GM23338 (cell line): ENCODE measurements at regions not wholly inside any gene's neighbourhood (a gene's known extent, or its start where the extent isn't known, plus 50 kb on each side); places are given as distances from the start of the nearest gene placed in this dataset.

ENCODE experiments used
- ATAC-seq: fragments of 200-7000 bp; cut with Tn5 transposase; 3 replicates; pipeline ENCODE4 v1.9.1; 2020
- DNase-seq: peaks from one replicate; pipeline ENCODE4 v3.0.0-alpha.2; 2015; ENCODE audit warnings: low spot score
- H2AFZ ChIP-seq: fragments of 200-600 bp; sonication (generic); 2 replicates; pipeline ENCODE4 v1.8.0; 2016; ENCODE audit warnings: antibody characterized with exemption, mild to moderate bottlenecking, moderate library complexity
- H3F3A ChIP-seq: fragments of 200-600 bp; sonication (generic); replicated peaks from 2 replicates; pipeline ENCODE4 v1.8.0; 2017; ENCODE audit warnings: antibody characterized with exemption, mixed run types, low read depth
- H3K27ac ChIP-seq: fragments of 200-600 bp; sonication (generic); 2 replicates; pipeline ENCODE4 v1.6.1; 2016; ENCODE audit warnings: low read depth
- H3K27me3 ChIP-seq: fragments of 200-600 bp; sonication (generic); 2 replicates; pipeline ENCODE4 v1.8.0; 2016; ENCODE audit warnings: mild to moderate bottlenecking, mixed run types, moderate library complexity; ENCODE audit not compliant: insufficient read depth
- H3K36me3 ChIP-seq: fragments of 200-600 bp; sonication (generic); 2 replicates; pipeline ENCODE4 v1.8.0; 2016; ENCODE audit warnings: mild to moderate bottlenecking; ENCODE audit not compliant: insufficient read depth
- H3K4me1 ChIP-seq: fragments of 200-600 bp; sonication (generic); 2 replicates; pipeline ENCODE4 v1.8.0; 2016; ENCODE audit warnings: mild to moderate bottlenecking, moderate library complexity; ENCODE audit not compliant: insufficient read depth
- H3K4me2 ChIP-seq: fragments of 200-600 bp; sonication (generic); 2 replicates; pipeline ENCODE4 v1.7.1; 2017; ENCODE audit warnings: mixed run types
- H3K4me3 ChIP-seq: fragments of 200-600 bp; sonication (generic); 2 replicates; pipeline ENCODE4 v1.6.1; 2016; ENCODE audit warnings: mixed run types
- H3K79me2 ChIP-seq: fragments of 200-600 bp; sonication (generic); replicated peaks from 2 replicates; pipeline ENCODE4 v1.8.0; 2017; ENCODE audit warnings: mild to moderate bottlenecking; ENCODE audit not compliant: insufficient read depth
- H3K9me2 ChIP-seq: fragments of 200-600 bp; sonication (generic); 2 replicates; pipeline ENCODE4 v1.8.0; 2017; ENCODE audit not compliant: insufficient read depth
- H4K20me1 ChIP-seq: fragments of 200-600 bp; sonication (generic); replicated peaks from 2 replicates; pipeline ENCODE4 v1.8.0; 2017; ENCODE audit warnings: mild to moderate bottlenecking; ENCODE audit not compliant: insufficient read depth
- H3K27ac Mint-ChIP-seq: 2 replicates; pipeline ENCODE4 v1.8.0; 2020; ENCODE audit warnings: inconsistent platforms, mild to moderate bottlenecking, moderate library complexity, mixed read lengths
- H3K27me3 Mint-ChIP-seq: 3 replicates; pipeline ENCODE4 v1.8.0; 2022; ENCODE audit warnings: low read depth, mild to moderate bottlenecking, moderate library complexity, mixed read lengths, inconsistent platforms; ENCODE audit not compliant: insufficient read depth, poor library complexity
- H3K36me3 Mint-ChIP-seq: 3 replicates; pipeline ENCODE4 v1.8.0; 2021; ENCODE audit warnings: low read depth, mild to moderate bottlenecking, inconsistent platforms, moderate library complexity, mixed read lengths
- H3K4me1 Mint-ChIP-seq: 3 replicates; pipeline ENCODE4 v1.8.0; 2020; ENCODE audit warnings: mild to moderate bottlenecking, inconsistent platforms, mixed read lengths
- H3K4me3 Mint-ChIP-seq: 3 replicates; pipeline ENCODE4 v1.8.0; 2021; ENCODE audit warnings: moderate library complexity, mild to moderate bottlenecking, inconsistent platforms, mixed read lengths
- H3K9me3 Mint-ChIP-seq: 3 replicates; pipeline ENCODE4 v1.8.0; 2020; ENCODE audit warnings: moderate library complexity, mild to moderate bottlenecking, inconsistent platforms, mixed read lengths
- EZH2phosphoT487 ChIP-seq: fragments of 200-600 bp; sonication (generic); IDR thresholded peaks from one replicate; pipeline ENCODE4 v1.8.1; 2018; ENCODE audit warnings: antibody characterized with exemption; ENCODE audit not compliant: unreplicated experiment
- JUNB ChIP-seq: IDR thresholded peaks from one replicate; pipeline ENCODE4 v1.6.1; 2016; ENCODE audit warnings: antibody characterized with exemption; ENCODE audit not compliant: unreplicated experiment
- NANOG ChIP-seq: IDR thresholded peaks from 2 replicates; pipeline ENCODE4 v1.6.1; 2016; ENCODE audit warnings: antibody characterized with exemption, borderline replicate concordance
- POLR2AphosphoS5 ChIP-seq: IDR thresholded peaks from 2 replicates; pipeline ENCODE4 v1.6.1; 2016; ENCODE audit warnings: antibody characterized with exemption, low read depth
- STAT1 ChIP-seq: IDR thresholded peaks from one replicate; pipeline ENCODE4 v1.6.1; 2016; ENCODE audit warnings: antibody characterized with exemption; ENCODE audit not compliant: unreplicated experiment
- ZNF114 ChIP-seq: fragments of 250-450 bp; sonication (Bioruptor Pico); IDR thresholded peaks from 2 replicates; pipeline ENCODE4 v1.5.0; 2020; ENCODE audit warnings: mild to moderate bottlenecking, moderate library complexity
- ZNF331 ChIP-seq: fragments of 250-450 bp; sonication (Bioruptor Pico); IDR thresholded peaks from 2 replicates; pipeline ENCODE4 v1.5.0; 2020; ENCODE audit warnings: low read depth, mild to moderate bottlenecking, moderate library complexity
- TF ChIP-seq, protein P1 (sequence below), 2 experiments: fragments of 200-600 bp in 1 of 2; sonication (generic) in 1 of 2; conservative IDR thresholded peaks; 2 replicates each; pipeline versions ENCODE4 v1.5.1 to v1.6.1; 2016 to 2017; ENCODE audit warnings: antibody characterized with exemption in 2 of 2, low read depth in 2 of 2, mild to moderate bottlenecking in 2 of 2, moderate library complexity in 1 of 2
- TF ChIP-seq, protein P2 (sequence below): IDR thresholded peaks from 2 replicates; pipeline ENCODE4 v1.6.1; 2016; ENCODE audit warnings: antibody characterized with exemption
- TF ChIP-seq, protein P3 (sequence below): IDR thresholded peaks from one replicate; pipeline ENCODE4 v1.6.1; 2018; ENCODE audit warnings: antibody characterized with exemption; ENCODE audit not compliant: unreplicated experiment

DNA sequence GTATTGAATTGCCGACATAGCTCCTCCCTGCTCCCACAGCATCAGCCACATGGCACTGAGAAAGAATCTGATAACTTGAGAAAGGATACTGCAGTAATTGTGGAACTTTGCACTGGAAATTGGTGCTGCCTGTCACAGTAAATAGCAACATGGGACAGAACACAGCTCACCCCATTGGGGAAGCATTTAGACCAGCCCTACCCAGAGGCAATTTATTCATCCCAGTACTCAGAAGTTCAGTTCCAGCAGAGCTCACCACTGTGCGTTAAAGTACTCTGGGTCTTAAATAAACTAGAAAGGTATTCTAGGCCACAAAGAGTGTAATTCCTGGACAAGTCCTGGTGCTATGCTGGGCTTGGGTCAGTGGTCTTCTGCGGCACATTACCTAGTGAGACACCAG, 347.1 kb downstream of the PYDC2 start (continued):
- TF ChIP-seq, protein P1, sequence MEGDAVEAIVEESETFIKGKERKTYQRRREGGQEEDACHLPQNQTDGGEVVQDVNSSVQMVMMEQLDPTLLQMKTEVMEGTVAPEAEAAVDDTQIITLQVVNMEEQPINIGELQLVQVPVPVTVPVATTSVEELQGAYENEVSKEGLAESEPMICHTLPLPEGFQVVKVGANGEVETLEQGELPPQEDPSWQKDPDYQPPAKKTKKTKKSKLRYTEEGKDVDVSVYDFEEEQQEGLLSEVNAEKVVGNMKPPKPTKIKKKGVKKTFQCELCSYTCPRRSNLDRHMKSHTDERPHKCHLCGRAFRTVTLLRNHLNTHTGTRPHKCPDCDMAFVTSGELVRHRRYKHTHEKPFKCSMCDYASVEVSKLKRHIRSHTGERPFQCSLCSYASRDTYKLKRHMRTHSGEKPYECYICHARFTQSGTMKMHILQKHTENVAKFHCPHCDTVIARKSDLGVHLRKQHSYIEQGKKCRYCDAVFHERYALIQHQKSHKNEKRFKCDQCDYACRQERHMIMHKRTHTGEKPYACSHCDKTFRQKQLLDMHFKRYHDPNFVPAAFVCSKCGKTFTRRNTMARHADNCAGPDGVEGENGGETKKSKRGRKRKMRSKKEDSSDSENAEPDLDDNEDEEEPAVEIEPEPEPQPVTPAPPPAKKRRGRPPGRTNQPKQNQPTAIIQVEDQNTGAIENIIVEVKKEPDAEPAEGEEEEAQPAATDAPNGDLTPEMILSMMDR (conservative IDR thresholded peaks at IDR 0.05; ENCODE audit: low read depth in 2 of 2), result no peak
- TF ChIP-seq ZNF331 (no peak), POLR2AphosphoS5 (no peak), JUNB (no peak), EZH2phosphoT487 (no peak), STAT1 (no peak), ZNF114 (no peak)
- TF ChIP-seq, protein P2, sequence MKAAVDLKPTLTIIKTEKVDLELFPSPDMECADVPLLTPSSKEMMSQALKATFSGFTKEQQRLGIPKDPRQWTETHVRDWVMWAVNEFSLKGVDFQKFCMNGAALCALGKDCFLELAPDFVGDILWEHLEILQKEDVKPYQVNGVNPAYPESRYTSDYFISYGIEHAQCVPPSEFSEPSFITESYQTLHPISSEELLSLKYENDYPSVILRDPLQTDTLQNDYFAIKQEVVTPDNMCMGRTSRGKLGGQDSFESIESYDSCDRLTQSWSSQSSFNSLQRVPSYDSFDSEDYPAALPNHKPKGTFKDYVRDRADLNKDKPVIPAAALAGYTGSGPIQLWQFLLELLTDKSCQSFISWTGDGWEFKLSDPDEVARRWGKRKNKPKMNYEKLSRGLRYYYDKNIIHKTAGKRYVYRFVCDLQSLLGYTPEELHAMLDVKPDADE, result no peak
- TF ChIP-seq, protein P3, sequence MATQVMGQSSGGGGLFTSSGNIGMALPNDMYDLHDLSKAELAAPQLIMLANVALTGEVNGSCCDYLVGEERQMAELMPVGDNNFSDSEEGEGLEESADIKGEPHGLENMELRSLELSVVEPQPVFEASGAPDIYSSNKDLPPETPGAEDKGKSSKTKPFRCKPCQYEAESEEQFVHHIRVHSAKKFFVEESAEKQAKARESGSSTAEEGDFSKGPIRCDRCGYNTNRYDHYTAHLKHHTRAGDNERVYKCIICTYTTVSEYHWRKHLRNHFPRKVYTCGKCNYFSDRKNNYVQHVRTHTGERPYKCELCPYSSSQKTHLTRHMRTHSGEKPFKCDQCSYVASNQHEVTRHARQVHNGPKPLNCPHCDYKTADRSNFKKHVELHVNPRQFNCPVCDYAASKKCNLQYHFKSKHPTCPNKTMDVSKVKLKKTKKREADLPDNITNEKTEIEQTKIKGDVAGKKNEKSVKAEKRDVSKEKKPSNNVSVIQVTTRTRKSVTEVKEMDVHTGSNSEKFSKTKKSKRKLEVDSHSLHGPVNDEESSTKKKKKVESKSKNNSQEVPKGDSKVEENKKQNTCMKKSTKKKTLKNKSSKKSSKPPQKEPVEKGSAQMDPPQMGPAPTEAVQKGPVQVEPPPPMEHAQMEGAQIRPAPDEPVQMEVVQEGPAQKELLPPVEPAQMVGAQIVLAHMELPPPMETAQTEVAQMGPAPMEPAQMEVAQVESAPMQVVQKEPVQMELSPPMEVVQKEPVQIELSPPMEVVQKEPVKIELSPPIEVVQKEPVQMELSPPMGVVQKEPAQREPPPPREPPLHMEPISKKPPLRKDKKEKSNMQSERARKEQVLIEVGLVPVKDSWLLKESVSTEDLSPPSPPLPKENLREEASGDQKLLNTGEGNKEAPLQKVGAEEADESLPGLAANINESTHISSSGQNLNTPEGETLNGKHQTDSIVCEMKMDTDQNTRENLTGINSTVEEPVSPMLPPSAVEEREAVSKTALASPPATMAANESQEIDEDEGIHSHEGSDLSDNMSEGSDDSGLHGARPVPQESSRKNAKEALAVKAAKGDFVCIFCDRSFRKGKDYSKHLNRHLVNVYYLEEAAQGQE, result no peak

DNA sequence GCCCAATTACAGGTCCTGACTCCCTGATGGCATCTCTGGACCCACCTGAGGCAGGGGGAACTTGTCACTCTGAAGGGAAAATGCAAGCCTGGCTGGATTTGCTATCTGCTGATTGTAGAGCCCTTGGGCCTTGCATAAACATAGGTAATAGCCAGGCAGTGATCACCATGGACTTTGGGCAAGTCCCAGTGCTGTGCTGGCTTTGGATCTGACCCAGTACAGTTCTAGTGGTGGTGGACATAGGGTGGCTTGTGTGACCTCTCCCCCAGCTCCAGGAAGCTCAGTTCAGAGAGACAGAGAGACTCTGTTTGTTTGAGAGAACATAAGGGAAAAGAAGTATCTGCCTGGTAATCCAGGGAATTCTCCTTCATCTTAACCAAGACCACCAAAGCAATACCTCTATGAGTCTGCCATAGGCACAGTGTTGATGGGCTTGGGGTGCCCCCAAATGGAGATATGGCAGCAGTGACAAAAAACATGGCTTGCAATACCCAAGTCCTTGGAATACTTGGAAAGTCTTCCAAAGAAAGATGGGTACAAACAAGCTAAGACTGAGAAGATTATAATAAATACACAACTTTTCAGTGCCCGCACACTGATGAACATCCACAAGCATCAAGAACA, 348.5 kb downstream of the PYDC2 start:
- H3K4me1 Mint-ChIP-seq, result peaks cover 3% of the 10 kb centered on the region; the same call in 1 of the 3 replicates
- Histone ChIP-seq H3K4me1 (no peaks in the 10 kb centered on the region), H3F3A (no peaks in the 10 kb centered on the region), H3K4me2 (no peak overlapping the region), H3K4me3 (no peak overlapping the region), H3K9me2 (0 out of 2 replicates have a peak, but pooled peaks cover 5% of the 10 kb centered on the region), H2AFZ (peak overlapping the region; percentile 2; the same call in 1 of the 2 replicates), H3K36me3 (no peaks in the 10 kb centered on the region), H3K27me3 (no peaks in the 10 kb centered on the region), H4K20me1 (no peaks in the 10 kb centered on the region), H3K79me2 (no peaks in the 10 kb centered on the region), H3K27ac (no peak overlapping the region)
- ATAC-seq (peak; percentile 56), DNase-seq (peak; percentile 49)
- TF ChIP-seq, protein P1 (conservative IDR thresholded peaks at IDR 0.05; ENCODE audit: low read depth in 2 of 2), result peak; percentile 59 to 86
- TF ChIP-seq NANOG, result no peak
- TF ChIP-seq STAT1, result no peak
- H3K9me3 Mint-ChIP-seq, result peaks cover 1% of the 10 kb centered on the region
- peaks cover 6% of the 10 kb centered on the region for H3K27me3 Mint-ChIP-seq
- 0 out of 2 replicates have a peak overlapping the region, but pooled peaks have one; percentile 17 for H3K27ac Mint-ChIP-seq
- H3K4me3 Mint-ChIP-seq, result no peak overlapping the region
- peaks cover 4% of the 10 kb centered on the region; the same call in 2 of the 3 replicates for H3K36me3 Mint-ChIP-seq
